ENCODE measurements at regions not wholly inside any gene's neighbourhood (a gene's known extent, or its start where the extent isn't known, plus 50 kb on each side); places are given as distances from the start of the nearest gene placed in this dataset.

GRCh38 chr12:116382686-116383530, 105.4 kb upstream of the MED13L start:
- no peak for DNase-seq

- no peak for DNase-seq
Observed at GRCh38 chr12:116384175-116384574, 106.7 kb upstream of the MED13L start.

GRCh38 chr12:116384691-116385485, 107.4 kb upstream of the MED13L start:
- no peak for DNase-seq

- no peak for DNase-seq
Observed at GRCh38 chr12:116385486-116386217, 108.2 kb upstream of the MED13L start.

GRCh38 chr12:116389326-116389725, 111.8 kb upstream of the MED13L start:
- DNase-seq = no peak

- no peak for DNase-seq
Observed at GRCh38 chr12:116389990-116390389, 112.5 kb upstream of the MED13L start.

GRCh38 chr12:116390401-116391335, 113.2 kb upstream of the MED13L start:
- no peak for DNase-seq

GRCh38 chr12:116391501-116391900, 114.0 kb upstream of the MED13L start:
- no peak for DNase-seq

- DNase-seq = no peak
Observed at GRCh38 chr12:116392061-116392460, 114.6 kb upstream of the MED13L start.

GRCh38 chr12:116393255-116393654, 115.8 kb upstream of the MED13L start:
- DNase-seq = no peak

GRCh38 chr12:116393859-116394650, 116.6 kb upstream of the MED13L start:
- DNase-seq = no peak

GRCh38 chr12:116395396-116395795, 117.9 kb upstream of the MED13L start:
- DNase-seq = no peak

- DNase-seq = no peak
Observed at GRCh38 chr12:116397148-116397547, 119.7 kb upstream of the MED13L start.

- no peak for DNase-seq
Observed at GRCh38 chr12:116398193-116398592, 120.7 kb upstream of the MED13L start.

GRCh38 chr12:116399055-116399454, 121.6 kb upstream of the MED13L start:
- DNase-seq = no peak

GRCh38 chr12:116400636-116401372, 123.3 kb upstream of the MED13L start:
- no peak for DNase-seq

- DNase-seq = no peak
Observed at GRCh38 chr12:116401565-116401964, 124.1 kb upstream of the MED13L start.

GRCh38 chr12:116402163-116402939, 124.9 kb upstream of the MED13L start:
- DNase-seq = no peak

- DNase-seq = no peak
Observed at GRCh38 chr12:116403546-116403945, 126.1 kb upstream of the MED13L start.

GRCh38 chr12:116404247-116404646, 126.8 kb upstream of the MED13L start:
- DNase-seq = no peak

Data from CD4-positive, alpha-beta T cell treated with Interleukin-17A for 4 hours (primary cell).